Chondrocyte (in vitro differentiated cells): ENCODE measurements at regions not wholly inside any gene's neighbourhood (a gene's known extent, or its start where the extent isn't known, plus 50 kb on each side); places are given as distances from the start of the nearest gene placed in this dataset.

ENCODE experiments used
- DNase-seq: peaks from one replicate; pipeline ENCODE4 v3.0.0; 2021; ENCODE audit warnings: mixed read lengths, low spot score
- H3K27ac Mint-ChIP-seq: one replicate; pipeline ENCODE4 v1.8.0; 2021; ENCODE audit warnings: mild to moderate bottlenecking, moderate library complexity, mixed read lengths; ENCODE audit not compliant: unreplicated experiment
- H3K27me3 Mint-ChIP-seq: 2 replicates; pipeline ENCODE4 v1.8.0; 2021; ENCODE audit warnings: low read depth, mixed read lengths
- H3K36me3 Mint-ChIP-seq: 2 replicates; pipeline ENCODE4 v1.8.0; 2021; ENCODE audit warnings: low read depth, mixed read lengths
- H3K4me1 Mint-ChIP-seq: 2 replicates; pipeline ENCODE4 v1.8.0; 2021; ENCODE audit warnings: low read depth, mild to moderate bottlenecking, mixed read lengths
- H3K4me3 Mint-ChIP-seq: one replicate; pipeline ENCODE4 v1.8.0; 2021; ENCODE audit warnings: mild to moderate bottlenecking, moderate library complexity, mixed read lengths; ENCODE audit not compliant: unreplicated experiment
- H3K9me3 Mint-ChIP-seq: 2 replicates; pipeline ENCODE4 v1.8.0; 2021; ENCODE audit warnings: low read depth, mixed read lengths
- CTCF ChIP-seq: fragments of 200-600 bp; sonication (generic); IDR thresholded peaks from 2 replicates; pipeline ENCODE4 v1.5.0; 2021; ENCODE audit warnings: antibody characterized with exemption, mild to moderate bottlenecking, moderate library complexity

GRCh38 chr4:100797356-100797755 lies 279.5 kb upstream of the EMCN start:
- Mint-ChIP-seq H3K4me1 (no peaks in the 10 kb centered on the region), H3K27me3 (no peaks in the 10 kb centered on the region), H3K9me3 (no peaks in the 10 kb centered on the region), H3K4me3 (no peak overlapping the region), H3K27ac (no peak overlapping the region), H3K36me3 (no peaks in the 10 kb centered on the region)
- no peak for DNase-seq
- TF ChIP-seq CTCF, result no peak

- no peak for TF ChIP-seq CTCF
- Mint-ChIP-seq H3K27ac (no peak overlapping the region), H3K4me3 (no peak overlapping the region), H3K9me3 (no peaks in the 10 kb centered on the region), H3K4me1 (no peaks in the 10 kb centered on the region), H3K27me3 (no peaks in the 10 kb centered on the region), H3K36me3 (no peaks in the 10 kb centered on the region)
- DNase-seq, result no peak
These were observed 278.5 kb upstream of the EMCN start for GRCh38 chr4:100796332-100796731.

- TF ChIP-seq CTCF, result no peak
- Mint-ChIP-seq H3K4me1 (no peaks in the 10 kb centered on the region), H3K27ac (no peak overlapping the region), H3K4me3 (no peak overlapping the region), H3K9me3 (no peaks in the 10 kb centered on the region), H3K27me3 (no peaks in the 10 kb centered on the region), H3K36me3 (no peaks in the 10 kb centered on the region)
- DNase-seq, result no peak
These were observed 277.8 kb upstream of the EMCN start for GRCh38 chr4:100795581-100795980.

GRCh38 chr4:100790836-100791615 lies 273.2 kb upstream of the EMCN start:
- Mint-ChIP-seq H3K36me3 (no peaks in the 10 kb centered on the region), H3K27me3 (peaks cover 2% of the 10 kb centered on the region), H3K9me3 (no peaks in the 10 kb centered on the region), H3K4me1 (no peaks in the 10 kb centered on the region), H3K4me3 (no peak overlapping the region), H3K27ac (no peak overlapping the region)
- TF ChIP-seq CTCF, result no peak
- DNase-seq, result no peak

GRCh38 chr4:100789991-100790390 lies 272.2 kb upstream of the EMCN start:
- Mint-ChIP-seq H3K27ac (no peak overlapping the region), H3K4me1 (no peaks in the 10 kb centered on the region), H3K4me3 (no peak overlapping the region), H3K27me3 (peaks cover 2% of the 10 kb centered on the region), H3K36me3 (no peaks in the 10 kb centered on the region), H3K9me3 (no peaks in the 10 kb centered on the region)
- no peak for TF ChIP-seq CTCF
- DNase-seq, result no peak
